SK-N-SH treated with all-trans-retinoic acid at 6 μM for 48 hours (cell line): ENCODE measurements at regions not wholly inside any gene's neighbourhood (a gene's known extent, or its start where the extent isn't known, plus 50 kb on each side); places are given as distances from the start of the nearest gene placed in this dataset.

ENCODE experiments used
- ATAC-seq: fragments of 200-7000 bp; cut with Tn5 transposase; 3 replicates; pipeline ENCODE4 v1.9.1; 2020; ENCODE audit warnings: mild to moderate bottlenecking, moderate library complexity
- ARNTL ChIP-seq: fragments of 450-650 bp; formaldehyde crosslinking; IDR thresholded peaks from 2 replicates; pipeline ENCODE4 v1.5.0; 2020; ENCODE audit warnings: low read depth, mild to moderate bottlenecking, moderate library complexity, borderline replicate concordance
- BACH2 ChIP-seq: fragments of 250-450 bp; sonication (Bioruptor Pico); IDR thresholded peaks from 2 replicates; pipeline ENCODE4 v1.9.0; 2021; ENCODE audit warnings: mild to moderate bottlenecking, borderline replicate concordance
- CSDC2 ChIP-seq: fragments of 250-450 bp; sonication (Bioruptor Pico); IDR thresholded peaks from 2 replicates; pipeline ENCODE4 v1.5.0; 2020; ENCODE audit warnings: mild to moderate bottlenecking, moderate library complexity
- ESRRG ChIP-seq: fragments of 250-450 bp; sonication (Bioruptor Pico); IDR thresholded peaks from 2 replicates; pipeline ENCODE4 v1.6.1; 2021; ENCODE audit warnings: mild to moderate bottlenecking
- GLIS3 ChIP-seq: fragments of 250-450 bp; sonication (Bioruptor Pico); IDR thresholded peaks from 2 replicates; pipeline ENCODE4 v1.5.0; 2020; ENCODE audit warnings: mild to moderate bottlenecking, moderate library complexity
- OSR1 ChIP-seq: fragments of 250-450 bp; sonication (Bioruptor Pico); IDR thresholded peaks from 2 replicates; pipeline ENCODE4 v1.8.0; 2022; ENCODE audit warnings: moderate library complexity, mild to moderate bottlenecking, inconsistent platforms
- PPARA ChIP-seq: fragments of 250-450 bp; sonication (Bioruptor Pico); IDR thresholded peaks from 2 replicates; pipeline ENCODE4 v1.5.0; 2020; ENCODE audit warnings: mild to moderate bottlenecking, borderline replicate concordance
- RARB ChIP-seq: fragments of 250-450 bp; sonication (Bioruptor Pico); IDR thresholded peaks from 2 replicates; pipeline ENCODE4 v1.8.0; 2021; ENCODE audit warnings: mild to moderate bottlenecking, moderate library complexity
- SNAI2 ChIP-seq: fragments of 250-450 bp; sonication (Bioruptor Pico); IDR thresholded peaks from 2 replicates; pipeline ENCODE4 v1.5.0; 2020; ENCODE audit warnings: mild to moderate bottlenecking, moderate library complexity
- TCF4 ChIP-seq: fragments of 250-450 bp; sonication (Bioruptor Pico); IDR thresholded peaks from 2 replicates; pipeline ENCODE4 v1.8.0; 2021; ENCODE audit warnings: mild to moderate bottlenecking, moderate library complexity, borderline replicate concordance
- TOX ChIP-seq: fragments of 250-450 bp; sonication (Bioruptor Pico); IDR thresholded peaks from 2 replicates; pipeline ENCODE4 v1.8.0; 2021; ENCODE audit warnings: mild to moderate bottlenecking, moderate library complexity, borderline replicate concordance
- ZC3H10 ChIP-seq: fragments of 250-450 bp; sonication (Bioruptor Pico); IDR thresholded peaks from 2 replicates; pipeline ENCODE4 v1.5.1; 2021; ENCODE audit warnings: mild to moderate bottlenecking, moderate library complexity
- ZFP3 ChIP-seq: fragments of 250-450 bp; sonication (Bioruptor Pico); IDR thresholded peaks from 2 replicates; pipeline ENCODE4 v1.5.0; 2020; ENCODE audit warnings: mild to moderate bottlenecking, moderate library complexity
- ZFP30 ChIP-seq: fragments of 450-650 bp; formaldehyde crosslinking; IDR thresholded peaks from 2 replicates; pipeline ENCODE4 v1.5.0; 2022; ENCODE audit warnings: mild to moderate bottlenecking, moderate library complexity
- ZNF565 ChIP-seq: fragments of 450-650 bp; formaldehyde crosslinking; conservative IDR thresholded peaks from 2 replicates; pipeline ENCODE4 v1.5.0; 2020; ENCODE audit warnings: low read depth, mild to moderate bottlenecking, moderate library complexity
- ZNF70 ChIP-seq: fragments of 450-650 bp; formaldehyde crosslinking; IDR thresholded peaks from 2 replicates; pipeline ENCODE4 v1.5.0; 2020; ENCODE audit warnings: mild to moderate bottlenecking, moderate library complexity
- TF ChIP-seq, protein P1 (sequence below): fragments of 250-450 bp; sonication (Bioruptor Pico); IDR thresholded peaks from 2 replicates; pipeline ENCODE4 v1.5.1; 2020; ENCODE audit warnings: low read depth, mild to moderate bottlenecking, moderate library complexity
- TF ChIP-seq, protein P2 (sequence below): fragments of 250-450 bp; sonication (Bioruptor Pico); IDR thresholded peaks from 2 replicates; pipeline ENCODE4 v1.8.0; 2021; ENCODE audit warnings: low read depth, mild to moderate bottlenecking, moderate library complexity, borderline replicate concordance
- TF ChIP-seq, protein P3 (sequence below): fragments of 250-450 bp; sonication (Bioruptor Pico); IDR thresholded peaks from 2 replicates; pipeline ENCODE4 v1.8.0; 2020; ENCODE audit warnings: mild to moderate bottlenecking, moderate library complexity, borderline replicate concordance

- TF ChIP-seq RARB (CRISPR knock-in tag) (no peak), ZFP30 (CRISPR knock-in tag) (no peak)
- no peak for ATAC-seq
Observed at GRCh38 chr3:8307545-8308110, 194.0 kb upstream of the LMCD1 start.

GRCh38 chr3:8311321-8311720, 190.3 kb upstream of the LMCD1 start:
- TF ChIP-seq ESRRG (CRISPR knock-in tag) (no peak), TCF4 (no peak), ZNF565 (no peak), CSDC2 (no peak), ARNTL (CRISPR knock-in tag) (no peak), ZNF70 (CRISPR knock-in tag) (no peak), ZC3H10 (CRISPR knock-in tag) (no peak), ZFP3 (no peak), TOX (CRISPR knock-in tag) (no peak), SNAI2 (no peak)
- TF ChIP-seq, protein P1, sequence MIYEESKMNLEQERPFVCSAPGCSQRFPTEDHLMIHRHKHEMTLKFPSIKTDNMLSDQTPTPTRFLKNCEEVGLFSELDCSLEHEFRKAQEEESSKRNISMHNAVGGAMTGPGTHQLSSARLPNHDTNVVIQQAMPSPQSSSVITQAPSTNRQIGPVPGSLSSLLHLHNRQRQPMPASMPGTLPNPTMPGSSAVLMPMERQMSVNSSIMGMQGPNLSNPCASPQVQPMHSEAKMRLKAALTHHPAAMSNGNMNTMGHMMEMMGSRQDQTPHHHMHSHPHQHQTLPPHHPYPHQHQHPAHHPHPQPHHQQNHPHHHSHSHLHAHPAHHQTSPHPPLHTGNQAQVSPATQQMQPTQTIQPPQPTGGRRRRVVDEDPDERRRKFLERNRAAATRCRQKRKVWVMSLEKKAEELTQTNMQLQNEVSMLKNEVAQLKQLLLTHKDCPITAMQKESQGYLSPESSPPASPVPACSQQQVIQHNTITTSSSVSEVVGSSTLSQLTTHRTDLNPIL: no peak
- TF ChIP-seq, protein P2, sequence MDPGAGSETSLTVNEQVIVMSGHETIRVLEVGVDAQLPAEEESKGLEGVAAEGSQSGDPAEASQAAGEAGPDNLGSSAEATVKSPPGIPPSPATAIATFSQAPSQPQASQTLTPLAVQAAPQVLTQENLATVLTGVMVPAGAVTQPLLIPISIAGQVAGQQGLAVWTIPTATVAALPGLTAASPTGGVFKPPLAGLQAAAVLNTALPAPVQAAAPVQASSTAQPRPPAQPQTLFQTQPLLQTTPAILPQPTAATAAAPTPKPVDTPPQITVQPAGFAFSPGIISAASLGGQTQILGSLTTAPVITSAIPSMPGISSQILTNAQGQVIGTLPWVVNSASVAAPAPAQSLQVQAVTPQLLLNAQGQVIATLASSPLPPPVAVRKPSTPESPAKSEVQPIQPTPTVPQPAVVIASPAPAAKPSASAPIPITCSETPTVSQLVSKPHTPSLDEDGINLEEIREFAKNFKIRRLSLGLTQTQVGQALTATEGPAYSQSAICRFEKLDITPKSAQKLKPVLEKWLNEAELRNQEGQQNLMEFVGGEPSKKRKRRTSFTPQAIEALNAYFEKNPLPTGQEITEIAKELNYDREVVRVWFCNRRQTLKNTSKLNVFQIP: no peak
- TF ChIP-seq, protein P3, sequence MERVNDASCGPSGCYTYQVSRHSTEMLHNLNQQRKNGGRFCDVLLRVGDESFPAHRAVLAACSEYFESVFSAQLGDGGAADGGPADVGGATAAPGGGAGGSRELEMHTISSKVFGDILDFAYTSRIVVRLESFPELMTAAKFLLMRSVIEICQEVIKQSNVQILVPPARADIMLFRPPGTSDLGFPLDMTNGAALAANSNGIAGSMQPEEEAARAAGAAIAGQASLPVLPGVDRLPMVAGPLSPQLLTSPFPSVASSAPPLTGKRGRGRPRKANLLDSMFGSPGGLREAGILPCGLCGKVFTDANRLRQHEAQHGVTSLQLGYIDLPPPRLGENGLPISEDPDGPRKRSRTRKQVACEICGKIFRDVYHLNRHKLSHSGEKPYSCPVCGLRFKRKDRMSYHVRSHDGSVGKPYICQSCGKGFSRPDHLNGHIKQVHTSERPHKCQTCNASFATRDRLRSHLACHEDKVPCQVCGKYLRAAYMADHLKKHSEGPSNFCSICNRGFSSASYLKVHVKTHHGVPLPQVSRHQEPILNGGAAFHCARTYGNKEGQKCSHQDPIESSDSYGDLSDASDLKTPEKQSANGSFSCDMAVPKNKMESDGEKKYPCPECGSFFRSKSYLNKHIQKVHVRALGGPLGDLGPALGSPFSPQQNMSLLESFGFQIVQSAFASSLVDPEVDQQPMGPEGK (CRISPR knock-in tag): no peak
- no peak for ATAC-seq

- TF ChIP-seq ZNF70 (CRISPR knock-in tag) (no peak), PPARA (no peak), SNAI2 (no peak), RARB (CRISPR knock-in tag) (no peak), BACH2 (CRISPR knock-in tag) (no peak), OSR1 (CRISPR knock-in tag) (no peak), ZNF565 (no peak), ZFP30 (CRISPR knock-in tag) (no peak), GLIS3 (CRISPR knock-in tag) (no peak), CSDC2 (no peak)
- TF ChIP-seq, protein P3 (CRISPR knock-in tag): no peak
- TF ChIP-seq, protein P2: no peak
- TF ChIP-seq, protein P1: no peak
- ATAC-seq: no peak
Observed at GRCh38 chr3:8312685-8313084, 188.9 kb upstream of the LMCD1 start.
